Ovary (tissue), 3 donors: ENCODE measurements at regions not wholly inside any gene's neighbourhood (a gene's known extent, or its start where the extent isn't known, plus 50 kb on each side); places are given as distances from the start of the nearest gene placed in this dataset.

Source experiments
- CTCF ChIP-seq, 3 donors: fragments of 450-650 bp in 2 of 3; fragments of 200-600 bp in 1 of 3; IDR thresholded peaks; one replicate each; pipeline versions ENCODE4 v1.5.1 to v1.8.0; 2016 to 2022; ENCODE audit warnings: antibody characterized with exemption in 3 of 3, mild to moderate bottlenecking in 1 of 3
- POLR2A ChIP-seq: fragments of 450-650 bp; IDR thresholded peaks from one replicate; pipeline ENCODE4 v1.6.1; 2017; ENCODE audit warnings: antibody characterized with exemption, mild to moderate bottlenecking, moderate library complexity
- donor health status: DM: no; HTN: no; CAD: no.

- TF ChIP-seq POLR2A (no peak), CTCF (IDR thresholded peaks at IDR 0.05) (peak in 2 of 3 donors; percentile 8 to 14)
Measured at GRCh38 chr4:137283737-137284136, 248.6 kb downstream of the PCDH18 start.
